Stimulated activated effector memory CD8-positive, alpha-beta T cell treated with anti-CD3 and anti-CD28 coated beads, Interleukin-12 subunit alpha, Interleukin-12 subunit beta, amount 100 ng/mL, for 72 hours (primary cell): ENCODE measurements at regions not wholly inside any gene's neighbourhood (a gene's known extent, or its start where the extent isn't known, plus 50 kb on each side); places are given as distances from the start of the nearest gene placed in this dataset.

Source experiments
- ATAC-seq: fragments of 150-1000 bp; cut with Tn5 transposase; 2 replicates; pipeline ENCODE4 v1.10.0; 2021
- DNase-seq, 2 donors: peaks; one replicate each; pipeline ENCODE4 v3.0.0; 2021 to 2022; ENCODE audit warnings: low spot score in 2 of 2
- H3K27ac Mint-ChIP-seq: one replicate; pipeline ENCODE4 v1.8.0; 2022; ENCODE audit warnings: mild to moderate bottlenecking, mixed read lengths
- H3K36me3 Mint-ChIP-seq: one replicate; pipeline ENCODE4 v1.8.0; 2022; ENCODE audit warnings: mild to moderate bottlenecking, mixed read lengths
- H3K4me1 Mint-ChIP-seq: one replicate; pipeline ENCODE4 v1.8.0; 2022; ENCODE audit warnings: mixed read lengths
- H3K4me3 Mint-ChIP-seq: one replicate; pipeline ENCODE4 v1.8.0; 2022; ENCODE audit warnings: mild to moderate bottlenecking, mixed read lengths
- H3K9me3 Mint-ChIP-seq: one replicate; pipeline ENCODE4 v1.8.0; 2022; ENCODE audit warnings: mixed read lengths

DNA sequence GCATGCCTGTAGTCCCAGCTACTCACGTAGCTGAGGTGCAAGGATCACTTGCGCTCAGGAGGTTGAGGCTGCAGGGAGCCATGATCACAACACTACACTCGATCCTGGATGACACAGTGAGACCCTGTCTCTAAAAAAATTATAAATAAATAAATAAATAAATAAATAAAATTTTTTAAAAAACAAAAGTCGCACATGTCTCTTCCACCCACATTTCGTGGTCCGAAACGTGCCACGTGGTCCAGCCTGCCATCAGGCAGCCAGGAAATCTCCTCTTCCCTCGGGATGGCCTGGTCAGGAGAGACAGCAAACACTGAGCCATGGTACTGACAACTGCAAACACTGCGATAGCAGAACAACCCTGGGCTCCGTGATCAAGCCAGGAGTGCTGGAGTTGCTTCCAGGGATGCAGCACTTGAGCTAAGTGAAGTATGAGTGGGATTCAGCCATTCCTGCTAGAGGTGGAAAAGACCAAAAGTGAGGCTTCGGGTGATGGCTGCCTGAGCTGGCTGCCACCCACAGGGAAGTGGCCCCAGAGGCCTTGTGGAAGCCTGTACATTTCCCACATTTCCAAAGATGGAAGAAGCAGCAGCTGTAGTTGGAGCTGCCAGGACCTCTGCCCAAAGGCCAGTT, 193.1 kb downstream of the SMAD2 start:
- Mint-ChIP-seq H3K4me1 (no peaks in the 10 kb centered on the region), H3K9me3 (peaks cover 3% of the 10 kb centered on the region), H3K27ac (no peak overlapping the region), H3K4me3 (no peak overlapping the region), H3K36me3 (no peaks in the 10 kb centered on the region)
- ATAC-seq (no peak), DNase-seq (no peak)

DNA sequence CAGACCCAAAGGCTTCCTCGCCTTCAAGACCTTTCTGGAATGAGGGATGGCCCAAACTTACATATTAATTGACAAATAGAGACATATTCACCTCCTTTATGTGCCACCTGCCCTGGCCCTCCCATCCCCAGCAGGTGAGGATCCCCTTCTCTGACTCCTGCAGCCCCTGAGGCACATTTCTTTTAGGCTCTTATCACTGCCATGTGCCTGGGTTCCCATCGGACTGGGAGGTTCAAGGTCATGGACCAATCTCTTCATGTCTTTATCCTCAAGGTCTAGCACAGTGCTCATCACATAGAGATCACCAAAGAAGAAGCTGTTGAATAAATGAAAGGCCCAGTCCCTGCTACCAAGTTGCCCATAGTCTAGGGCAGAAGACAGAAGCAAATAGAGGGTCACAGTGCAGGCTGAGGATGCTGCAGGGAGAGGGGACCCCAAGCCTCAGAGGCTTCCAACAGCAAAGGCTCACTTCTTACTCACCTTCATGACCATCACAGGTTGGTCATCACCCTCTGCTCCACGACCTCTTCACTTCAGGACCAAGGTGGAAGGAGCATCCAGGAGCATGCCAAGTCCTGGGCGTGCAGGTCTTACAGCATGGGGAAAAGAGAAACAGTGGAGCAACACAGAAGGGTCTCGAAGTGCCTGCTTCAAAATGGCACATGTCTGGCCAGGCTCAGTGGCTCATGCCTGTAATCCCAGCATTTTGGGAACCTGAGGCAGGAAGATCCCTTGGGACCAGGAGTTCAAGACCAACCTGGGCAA, 193.9 kb downstream of the SMAD2 start:
- DNase-seq (no peak), ATAC-seq (peak; percentile 9)
- Mint-ChIP-seq H3K4me1 (no peaks in the 10 kb centered on the region), H3K4me3 (no peak overlapping the region), H3K27ac (no peak overlapping the region), H3K9me3 (peaks cover 3% of the 10 kb centered on the region), H3K36me3 (no peaks in the 10 kb centered on the region)

DNA sequence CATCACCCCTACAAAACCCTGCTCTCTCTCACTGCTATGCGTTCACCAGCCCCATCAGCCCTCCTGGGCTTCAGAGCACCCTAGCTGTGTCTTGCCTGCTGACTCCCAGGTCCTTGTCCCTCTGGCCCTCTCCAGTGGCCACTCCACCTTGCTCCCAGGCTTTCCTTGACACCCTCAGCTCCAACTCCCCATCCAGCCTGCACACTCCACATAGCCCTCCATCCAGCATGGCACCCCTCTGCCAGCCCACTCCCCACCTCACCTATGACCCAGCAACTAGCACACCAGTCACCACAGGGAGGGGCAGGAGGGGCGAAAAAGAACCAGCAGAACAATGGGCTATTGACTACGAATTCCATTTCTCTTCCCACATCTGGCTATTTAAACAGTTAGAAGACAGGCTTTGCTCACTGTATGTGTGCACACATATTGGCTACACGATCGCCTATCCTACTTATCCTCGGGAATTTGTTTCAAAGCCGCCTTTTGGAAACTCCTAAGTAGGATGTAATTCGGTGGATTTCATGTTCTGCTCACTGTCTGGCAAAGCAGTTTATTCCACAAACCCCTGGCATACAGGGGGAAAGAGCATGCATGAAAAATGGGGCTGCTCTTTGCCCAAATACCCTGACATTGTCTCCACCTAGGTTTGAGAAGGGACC, 195.3 kb downstream of the SMAD2 start:
- no peaks in the 10 kb centered on the region for H3K36me3 Mint-ChIP-seq
- H3K4me3 Mint-ChIP-seq, result no peak overlapping the region
- H3K27ac Mint-ChIP-seq, result no peak overlapping the region
- DNase-seq, result no peak
- no peak for ATAC-seq
- peaks cover 3% of the 10 kb centered on the region for H3K9me3 Mint-ChIP-seq
- H3K4me1 Mint-ChIP-seq, result no peaks in the 10 kb centered on the region

DNA sequence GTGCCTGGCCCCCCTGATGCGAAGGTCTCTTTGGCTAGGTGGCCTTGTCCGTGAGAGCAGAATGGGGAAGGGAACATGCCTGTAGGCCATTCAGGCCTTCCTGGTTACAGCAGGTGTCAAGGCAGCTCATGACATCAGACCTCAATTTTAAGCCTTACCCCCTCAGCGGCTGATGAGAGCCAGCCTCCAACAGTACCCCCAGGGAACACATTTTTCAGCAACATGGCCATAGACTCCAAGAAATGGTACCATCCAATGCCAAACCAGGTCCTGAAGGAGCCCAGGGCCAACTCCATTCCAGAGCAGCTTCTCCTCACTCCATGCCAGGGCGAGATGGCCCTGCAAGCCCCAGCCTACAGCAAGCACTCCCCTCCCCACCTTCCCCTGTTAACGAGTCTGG, 199.2 kb downstream of the SMAD2 start:
- Mint-ChIP-seq H3K27ac (no peak overlapping the region), H3K36me3 (no peaks in the 10 kb centered on the region), H3K4me3 (no peak overlapping the region), H3K4me1 (no peaks in the 10 kb centered on the region), H3K9me3 (no peaks in the 10 kb centered on the region)
- DNase-seq, result no peak
- ATAC-seq, result no peak

GRCh38 chr18:47730795-47731194, 199.7 kb downstream of the SMAD2 start:
- no peak for ATAC-seq

GRCh38 chr18:47729356-47729755, 201.1 kb downstream of the SMAD2 start:
- no peaks in the 10 kb centered on the region for H3K4me1 Mint-ChIP-seq
- H3K27ac Mint-ChIP-seq, result no peak overlapping the region
- DNase-seq (no peak), ATAC-seq (no peak)
- H3K36me3 Mint-ChIP-seq, result no peaks in the 10 kb centered on the region
- H3K9me3 Mint-ChIP-seq, result no peaks in the 10 kb centered on the region
- H3K4me3 Mint-ChIP-seq, result no peak overlapping the region

More at GRCh38 chr18:47730795-47731194, 199.7 kb downstream of the SMAD2 start:
- Mint-ChIP-seq H3K4me3 (no peak overlapping the region), H3K36me3 (no peaks in the 10 kb centered on the region), H3K27ac (no peak overlapping the region), H3K9me3 (no peaks in the 10 kb centered on the region), H3K4me1 (no peaks in the 10 kb centered on the region)
- no peak for DNase-seq

GRCh38 chr18:47728921-47729320, 201.5 kb downstream of the SMAD2 start:
- H3K27ac Mint-ChIP-seq, result no peak overlapping the region
- no peaks in the 10 kb centered on the region for H3K4me1 Mint-ChIP-seq

DNA sequence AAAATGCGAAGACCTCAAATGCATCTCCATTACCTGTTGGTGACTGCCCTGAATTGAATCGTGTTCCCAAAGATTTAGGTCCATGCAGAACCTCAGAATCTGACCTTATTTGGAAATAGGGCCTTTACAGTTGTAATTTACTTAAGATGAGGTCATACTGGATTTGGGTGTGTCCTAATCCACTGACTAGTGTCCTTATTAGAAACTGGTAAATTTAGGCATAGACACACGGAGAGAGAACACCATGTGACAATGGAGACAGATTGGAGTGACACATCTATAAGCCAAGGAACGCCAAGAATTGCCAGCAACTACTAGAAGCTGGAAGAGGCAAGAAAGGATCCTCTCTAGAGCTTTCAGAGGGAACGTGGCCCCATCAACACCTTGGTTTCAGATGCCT, 203.1 kb downstream of the SMAD2 start:
- no peak for ATAC-seq
- H3K9me3 Mint-ChIP-seq, result no peaks in the 10 kb centered on the region
- no peak overlapping the region for H3K4me3 Mint-ChIP-seq
- H3K27ac Mint-ChIP-seq, result no peak overlapping the region
- H3K4me1 Mint-ChIP-seq, result no peaks in the 10 kb centered on the region
- no peak for DNase-seq
- no peaks in the 10 kb centered on the region for H3K36me3 Mint-ChIP-seq

More at GRCh38 chr18:47728921-47729320, 201.5 kb downstream of the SMAD2 start:
- ATAC-seq (no peak), DNase-seq (no peak)
- no peaks in the 10 kb centered on the region for H3K9me3 Mint-ChIP-seq
- no peak overlapping the region for H3K4me3 Mint-ChIP-seq
- no peaks in the 10 kb centered on the region for H3K36me3 Mint-ChIP-seq

DNA sequence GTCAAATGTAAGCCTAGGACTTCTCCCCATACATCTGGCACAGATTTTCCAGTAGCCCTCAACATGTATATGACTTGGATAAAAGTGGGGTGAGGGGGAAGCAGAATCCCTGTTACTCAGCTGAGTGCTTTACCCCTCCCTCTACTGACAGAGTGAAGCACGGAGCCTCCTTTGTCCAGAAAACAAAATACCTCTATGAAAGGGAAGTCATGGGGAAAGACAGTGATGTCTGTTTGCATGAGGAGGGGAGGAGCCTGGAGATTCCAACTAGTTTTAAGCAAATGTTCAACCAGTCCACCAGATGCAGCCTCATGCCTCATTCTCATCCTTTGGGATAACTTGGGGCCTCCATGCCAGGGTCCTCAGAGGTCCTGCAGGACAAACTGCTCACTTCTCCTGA, 203.9 kb downstream of the SMAD2 start:
- no peaks in the 10 kb centered on the region for H3K36me3 Mint-ChIP-seq

DNA sequence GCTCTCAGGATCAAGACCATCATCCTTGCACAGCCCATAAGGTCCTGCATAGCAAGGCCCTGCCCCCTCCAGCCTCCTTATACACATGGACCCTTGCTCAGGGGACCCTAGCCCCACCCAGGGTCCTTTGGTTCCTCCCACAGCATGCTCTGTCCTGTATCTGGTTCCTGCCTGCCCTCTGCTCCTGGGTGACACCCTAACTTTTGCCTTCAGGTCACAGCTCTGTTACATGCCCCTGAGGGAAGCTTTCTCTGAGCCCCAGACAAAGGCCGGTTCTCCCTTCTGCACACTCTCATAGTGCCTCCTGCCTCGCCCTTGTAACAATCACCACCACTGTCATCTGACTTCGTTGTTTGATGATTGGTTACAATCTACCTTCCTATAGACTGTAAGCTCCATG, 204.8 kb downstream of the SMAD2 start:
- no peaks in the 10 kb centered on the region for H3K9me3 Mint-ChIP-seq
- ATAC-seq (no peak), DNase-seq (no peak)
- H3K4me3 Mint-ChIP-seq, result no peak overlapping the region
- no peak overlapping the region for H3K27ac Mint-ChIP-seq
- H3K4me1 Mint-ChIP-seq, result no peaks in the 10 kb centered on the region
- H3K36me3 Mint-ChIP-seq, result no peaks in the 10 kb centered on the region

More for the DNA sequence above, 203.9 kb downstream of the SMAD2 start:
- H3K4me1 Mint-ChIP-seq, result no peaks in the 10 kb centered on the region
- no peak overlapping the region for H3K4me3 Mint-ChIP-seq
- H3K27ac Mint-ChIP-seq, result no peak overlapping the region
- H3K9me3 Mint-ChIP-seq, result no peaks in the 10 kb centered on the region
- DNase-seq (no peak), ATAC-seq (no peak)

GRCh38 chr18:47724186-47724975, 206.1 kb downstream of the SMAD2 start:
- Mint-ChIP-seq H3K4me1 (no peaks in the 10 kb centered on the region), H3K27ac (no peak overlapping the region), H3K4me3 (no peak overlapping the region), H3K9me3 (no peaks in the 10 kb centered on the region), H3K36me3 (no peaks in the 10 kb centered on the region)
- DNase-seq (no peak), ATAC-seq (no peak)

GRCh38 chr18:47721876-47722275, 208.6 kb downstream of the SMAD2 start:
- H3K36me3 Mint-ChIP-seq, result no peaks in the 10 kb centered on the region
- H3K27ac Mint-ChIP-seq, result no peak overlapping the region
- H3K9me3 Mint-ChIP-seq, result no peaks in the 10 kb centered on the region
- DNase-seq (no peak), ATAC-seq (no peak)
- H3K4me3 Mint-ChIP-seq, result no peak overlapping the region
- no peaks in the 10 kb centered on the region for H3K4me1 Mint-ChIP-seq

GRCh38 chr18:47720741-47721140, 209.7 kb downstream of the SMAD2 start:
- Mint-ChIP-seq H3K36me3 (no peaks in the 10 kb centered on the region), H3K4me1 (no peaks in the 10 kb centered on the region), H3K9me3 (no peaks in the 10 kb centered on the region), H3K4me3 (no peak overlapping the region), H3K27ac (no peak overlapping the region)
- ATAC-seq (no peak), DNase-seq (no peak)

GRCh38 chr18:47719096-47719780, 211.2 kb downstream of the SMAD2 start:
- Mint-ChIP-seq H3K27ac (no peak overlapping the region), H3K4me3 (no peak overlapping the region), H3K4me1 (no peaks in the 10 kb centered on the region), H3K36me3 (no peaks in the 10 kb centered on the region), H3K9me3 (no peaks in the 10 kb centered on the region)
- DNase-seq, result no peak
- no peak for ATAC-seq

DNA sequence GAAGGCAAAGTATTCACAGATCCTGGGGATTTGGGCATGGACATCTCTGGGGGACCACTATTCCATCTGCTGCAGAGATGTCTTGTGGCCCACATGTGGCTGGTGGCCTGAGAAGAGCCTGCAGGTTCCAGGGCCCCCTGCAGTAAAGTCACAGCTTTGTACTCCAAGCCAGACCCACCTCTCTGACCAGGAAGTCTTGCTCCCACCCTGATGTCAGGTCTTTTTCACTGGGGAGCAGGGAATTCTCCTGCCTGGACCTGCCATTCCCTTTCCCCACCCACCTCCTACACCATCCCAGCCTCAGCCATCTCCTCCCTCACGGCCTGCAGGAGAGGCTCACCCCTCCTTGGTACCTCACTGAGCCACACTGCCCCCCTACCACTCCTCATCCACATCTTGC, 211.8 kb downstream of the SMAD2 start:
- Mint-ChIP-seq H3K36me3 (no peaks in the 10 kb centered on the region), H3K4me3 (no peak overlapping the region), H3K27ac (no peak overlapping the region), H3K4me1 (no peaks in the 10 kb centered on the region), H3K9me3 (no peaks in the 10 kb centered on the region)
- DNase-seq (no peak), ATAC-seq (no peak)
